Cardiac fibroblast (primary cell): ENCODE measurements at regions not wholly inside any gene's neighbourhood (a gene's known extent, or its start where the extent isn't known, plus 50 kb on each side); places are given as distances from the start of the nearest gene placed in this dataset.

Experiments
- DNase-seq, 2 donors: peaks; one replicate each; pipeline versions ENCODE4 v3.0.0 to v3.0.0-alpha.2; 2010; ENCODE audit warnings: low read depth in 2 of 2
- H3K4me3 ChIP-seq, 2 donors: replicated peaks in 1 of 2; 1 replicate in 1 of 2; 2 replicates in 1 of 2; pipeline ENCODE4 v1.5.1; 2011; ENCODE audit warnings: low read depth in 2 of 2, low read length in 2 of 2, mild to moderate bottlenecking in 2 of 2, moderate library complexity in 1 of 2
- TF ChIP-seq, protein P1 (sequence below): IDR thresholded peaks from one replicate; pipeline ENCODE4 v1.5.1; 2011; ENCODE audit warnings: low read depth, mild to moderate bottlenecking, low read length, inconsistent platforms

- TF ChIP-seq, protein P1, sequence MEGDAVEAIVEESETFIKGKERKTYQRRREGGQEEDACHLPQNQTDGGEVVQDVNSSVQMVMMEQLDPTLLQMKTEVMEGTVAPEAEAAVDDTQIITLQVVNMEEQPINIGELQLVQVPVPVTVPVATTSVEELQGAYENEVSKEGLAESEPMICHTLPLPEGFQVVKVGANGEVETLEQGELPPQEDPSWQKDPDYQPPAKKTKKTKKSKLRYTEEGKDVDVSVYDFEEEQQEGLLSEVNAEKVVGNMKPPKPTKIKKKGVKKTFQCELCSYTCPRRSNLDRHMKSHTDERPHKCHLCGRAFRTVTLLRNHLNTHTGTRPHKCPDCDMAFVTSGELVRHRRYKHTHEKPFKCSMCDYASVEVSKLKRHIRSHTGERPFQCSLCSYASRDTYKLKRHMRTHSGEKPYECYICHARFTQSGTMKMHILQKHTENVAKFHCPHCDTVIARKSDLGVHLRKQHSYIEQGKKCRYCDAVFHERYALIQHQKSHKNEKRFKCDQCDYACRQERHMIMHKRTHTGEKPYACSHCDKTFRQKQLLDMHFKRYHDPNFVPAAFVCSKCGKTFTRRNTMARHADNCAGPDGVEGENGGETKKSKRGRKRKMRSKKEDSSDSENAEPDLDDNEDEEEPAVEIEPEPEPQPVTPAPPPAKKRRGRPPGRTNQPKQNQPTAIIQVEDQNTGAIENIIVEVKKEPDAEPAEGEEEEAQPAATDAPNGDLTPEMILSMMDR: no peak
- DNase-seq: no peak
- H3K4me3 ChIP-seq: no peak overlapping the region
Measured at GRCh38 chr20:57940868-57941522, 231.2 kb upstream of the PMEPA1 start.

GRCh38 chr20:57940376-57940775 is 230.6 kb upstream of the PMEPA1 start:
- TF ChIP-seq, protein P1: no peak
- DNase-seq: no peak
- H3K4me3 ChIP-seq: no peak overlapping the region

GRCh38 chr20:57939499-57939898 is 229.7 kb upstream of the PMEPA1 start:
- no peak for DNase-seq

DNA sequence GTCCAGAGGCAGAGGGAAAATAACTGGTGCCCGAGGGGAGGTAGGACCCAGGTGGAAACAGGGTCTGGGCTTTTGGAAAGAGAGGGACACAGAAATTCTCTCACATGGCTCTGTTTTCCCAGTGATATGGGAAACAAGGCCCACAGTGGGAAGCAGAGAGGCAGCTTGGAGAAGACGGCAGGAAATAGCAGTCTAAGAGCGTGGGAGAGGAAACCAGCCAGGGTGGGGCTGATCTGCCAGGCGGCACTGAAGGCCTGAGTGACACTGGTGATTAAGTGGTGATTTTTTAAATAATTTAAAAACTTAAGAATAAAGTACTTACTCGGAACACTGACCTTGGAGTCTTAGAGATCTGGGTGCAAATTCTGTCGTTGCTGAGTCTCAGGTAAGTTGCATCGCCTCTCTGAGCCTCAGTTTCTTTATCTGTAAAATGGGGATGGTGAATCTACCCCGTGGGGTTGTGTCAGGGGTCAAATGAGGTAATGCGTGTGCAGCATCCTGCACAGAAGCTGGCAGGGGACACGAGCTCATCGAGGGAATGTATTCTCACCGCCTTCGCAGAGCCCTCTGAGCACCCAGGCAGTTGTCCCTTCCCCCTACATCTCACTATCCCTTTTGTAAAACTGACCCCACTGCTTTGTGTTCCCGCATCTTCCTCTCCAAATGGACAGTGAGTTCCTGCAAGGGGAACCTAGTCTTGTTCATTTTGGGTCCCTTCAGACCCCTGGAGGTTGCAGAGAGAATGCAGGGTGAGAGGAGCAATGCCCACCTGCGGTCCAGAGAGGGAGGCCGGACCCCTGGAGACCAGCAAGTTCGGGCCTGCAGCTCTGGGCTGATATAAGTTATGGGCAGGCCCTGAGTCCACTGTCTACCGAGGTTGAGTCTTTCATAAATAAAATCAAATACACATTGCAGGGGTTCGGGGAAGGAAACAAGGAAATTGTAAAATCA is 228.6 kb upstream of the PMEPA1 start:
- H3K4me3 ChIP-seq: no peak overlapping the region
- peak in 1 of 2 donors; percentile 13 for DNase-seq
- TF ChIP-seq, protein P1: no peak

More at GRCh38 chr20:57939499-57939898, 229.7 kb upstream of the PMEPA1 start:
- no peak overlapping the region for H3K4me3 ChIP-seq
- TF ChIP-seq, protein P1: no peak

DNA sequence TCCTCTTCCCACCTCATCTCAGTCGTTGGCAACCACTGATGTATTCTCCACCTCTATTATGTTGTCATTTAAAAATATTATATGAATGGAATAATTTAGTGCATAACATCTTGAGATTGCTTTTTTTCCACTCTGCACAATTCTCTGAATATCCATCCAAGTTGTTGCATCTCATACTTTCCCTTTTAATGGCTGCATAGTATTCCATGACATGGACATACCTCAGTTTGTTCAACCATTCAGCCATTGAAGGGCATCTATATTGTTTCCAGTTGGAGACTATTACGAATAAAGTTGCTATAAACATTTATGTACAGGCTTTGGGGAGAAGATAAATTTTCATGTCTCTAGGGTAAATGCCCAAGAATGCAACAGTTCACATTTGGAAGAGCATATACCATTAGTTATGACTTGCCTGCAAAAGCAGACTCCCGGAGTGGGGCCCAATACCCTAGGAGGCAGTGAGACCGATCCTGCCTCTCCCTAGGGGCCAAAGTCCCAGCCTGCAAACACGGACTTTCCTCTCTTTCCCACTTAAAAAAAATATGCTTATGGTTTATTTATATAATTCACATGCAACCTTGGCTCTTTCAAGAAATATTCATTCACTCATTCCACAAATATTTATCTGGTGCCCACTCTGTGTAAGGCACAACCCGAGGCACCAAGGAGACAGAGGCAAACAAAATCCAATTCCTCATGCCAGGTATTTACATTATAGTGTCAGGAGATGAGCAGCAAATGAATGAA is 227.0 kb upstream of the PMEPA1 start:
- DNase-seq: no peak
- TF ChIP-seq, protein P1: no peak
- no peak overlapping the region for H3K4me3 ChIP-seq

DNA sequence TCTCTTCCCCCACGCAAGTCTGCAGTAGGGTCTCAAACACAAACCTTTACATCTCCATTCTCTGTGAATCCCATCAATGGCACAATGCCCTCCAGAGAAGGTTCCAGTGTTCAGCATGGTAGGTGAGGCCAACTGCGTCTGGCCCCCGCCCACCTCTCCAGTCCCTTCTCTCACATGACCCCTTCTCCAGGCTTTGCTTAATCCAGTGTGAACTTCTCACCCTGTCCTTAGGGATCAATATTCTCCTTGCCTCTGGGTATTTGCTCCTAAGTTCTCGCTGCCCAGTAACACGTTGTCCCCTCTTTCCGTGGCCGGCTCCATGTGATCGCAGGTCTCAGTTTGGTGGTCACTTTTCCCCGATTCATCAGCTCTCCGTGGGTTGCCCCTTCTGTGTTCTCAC is 225.1 kb upstream of the PMEPA1 start:
- TF ChIP-seq, protein P1: no peak
- H3K4me3 ChIP-seq: no peak overlapping the region
- DNase-seq: no peak
